NCI-H774 (cell line): ENCODE measurements at regions not wholly inside any gene's neighbourhood (a gene's known extent, or its start where the extent isn't known, plus 50 kb on each side); places are given as distances from the start of the nearest gene placed in this dataset.
"Not testable (repeated sequence)": the region's sequence is repeated elsewhere in the genome, so short reads cannot be mapped to it uniquely, and the experiment has no call there.

Experiments
- DNase-seq: peaks from one replicate; lab custom pipeline; 2025; lab: John Stamatoyannopoulos, UW

GRCh38 chr3:95775486-95776094 is 1038.8 kb upstream of the EPHA6 start:
- no peak for DNase-seq

GRCh38 chr3:95781598-95781997 is 1032.8 kb upstream of the EPHA6 start:
- no peak for DNase-seq

- no peak for DNase-seq
Observed at GRCh38 chr3:95789111-95789510, 1025.3 kb upstream of the EPHA6 start.

- DNase-seq, result no peak
Observed at GRCh38 chr3:95797081-95797480, 1017.3 kb upstream of the EPHA6 start.

- DNase-seq, result no peak
Observed at GRCh38 chr3:95798628-95799027, 1015.8 kb upstream of the EPHA6 start.

GRCh38 chr3:95810462-95810861 is 1003.9 kb upstream of the EPHA6 start:
- no peak for DNase-seq

GRCh38 chr3:95813244-95813643 is 1001.1 kb upstream of the EPHA6 start:
- no peak for DNase-seq

GRCh38 chr3:95815828-95816227 is 998.6 kb upstream of the EPHA6 start:
- no peak for DNase-seq

- no peak for DNase-seq
Observed at GRCh38 chr3:95826419-95826818, 988.0 kb upstream of the EPHA6 start.

- no peak for DNase-seq
Observed at GRCh38 chr3:95832146-95832545, 982.2 kb upstream of the EPHA6 start.

- DNase-seq, result not testable (repeated sequence)
Observed at GRCh38 chr3:95860628-95861027, 953.8 kb upstream of the EPHA6 start.

GRCh38 chr3:95883801-95884200 is 930.6 kb upstream of the EPHA6 start:
- no peak for DNase-seq

- DNase-seq, result no peak
Observed at GRCh38 chr3:95886616-95887015, 927.8 kb upstream of the EPHA6 start.

GRCh38 chr3:95887114-95887513 is 927.3 kb upstream of the EPHA6 start:
- no peak for DNase-seq

- DNase-seq, result no peak
Observed at GRCh38 chr3:95894820-95895219, 919.6 kb upstream of the EPHA6 start.

GRCh38 chr3:95899494-95899893 is 914.9 kb upstream of the EPHA6 start:
- DNase-seq, result no peak

- no peak for DNase-seq
Observed at GRCh38 chr3:95899911-95900310, 914.5 kb upstream of the EPHA6 start.

GRCh38 chr3:95901948-95902347 is 912.4 kb upstream of the EPHA6 start:
- no peak for DNase-seq

GRCh38 chr3:95905182-95905581 is 909.2 kb upstream of the EPHA6 start:
- no peak for DNase-seq

GRCh38 chr3:95911767-95912166 is 902.6 kb upstream of the EPHA6 start:
- no peak for DNase-seq

GRCh38 chr3:95923496-95924210 is 890.7 kb upstream of the EPHA6 start:
- DNase-seq, result no peak

- DNase-seq, result no peak
Observed at GRCh38 chr3:95926904-95927501, 887.4 kb upstream of the EPHA6 start.

GRCh38 chr3:95934181-95934580 is 880.2 kb upstream of the EPHA6 start:
- no peak for DNase-seq
